Left lung (tissue), 4 donors: ENCODE measurements at regions not wholly inside any gene's neighbourhood (a gene's known extent, or its start where the extent isn't known, plus 50 kb on each side); places are given as distances from the start of the nearest gene placed in this dataset.
A peak's percentile ranks its signal among the peaks of the same experiment; 100 is the strongest.

Experiments used
- ATAC-seq: fragments of 200-7000 bp; cut with Tn5 transposase; one replicate; pipeline ENCODE4 v1.9.1; 2020; ENCODE audit warnings: moderate library complexity
- DNase-seq, 4 donors: peaks; one replicate each; pipeline ENCODE4 v3.0.0-alpha.2; 2013 to 2020
- H3K27ac ChIP-seq, 2 donors: fragments of 200-600 bp; sonication (generic) in 1 of 2; one replicate each; pipeline versions ENCODE4 v1.5.0 to v1.8.0; 2020 to 2021
- H3K27me3 ChIP-seq, 2 donors: fragments of 200-600 bp; sonication (generic) in 1 of 2; one replicate each; pipeline versions ENCODE4 v1.5.0 to v1.8.0; 2020 to 2021
- H3K36me3 ChIP-seq, 2 donors: fragments of 200-600 bp; sonication (generic) in 1 of 2; one replicate each; pipeline versions ENCODE4 v1.5.0 to v1.8.0; 2020 to 2021
- H3K4me1 ChIP-seq, 2 donors: fragments of 200-600 bp; one replicate each; pipeline ENCODE4 v1.8.0; 2021
- H3K4me3 ChIP-seq, 2 donors: fragments of 200-600 bp; sonication (generic) in 1 of 2; one replicate each; pipeline versions ENCODE4 v1.5.0 to v1.8.0; 2020 to 2021; ENCODE audit warnings: mild to moderate bottlenecking in 1 of 2
- H3K9me3 ChIP-seq, 2 donors: fragments of 200-600 bp; sonication (generic) in 1 of 2; one replicate each; pipeline versions ENCODE4 v1.5.0 to v1.8.0; 2020 to 2021
- CTCF ChIP-seq, 2 donors: fragments of 200-600 bp; sonication (generic) in 1 of 2; IDR thresholded peaks; one replicate each; pipeline versions ENCODE4 v1.5.0 to v1.8.0; 2021; ENCODE audit warnings: antibody characterized with exemption in 2 of 2
- intact Hi-C, 2 donors: fragments of 100-400 bp; cut with DNase I; formaldehyde crosslinking; loops; one replicate each; pipeline versions ENCODE4 v1.11.2 to v1.14.2; 2022
- donor health status: DM: no; HTN: yes; CAD: no.
- donor health status: DM: no; HTN: no; CAD: no.

GRCh38 chr5:164392531-164392930 lies 887.1 kb downstream of the MAT2B start:
- Histone ChIP-seq H3K4me1 (no peaks in the 10 kb centered on the region), H3K27me3 (no peaks in the 10 kb centered on the region), H3K9me3 (no peaks in the 10 kb centered on the region), H3K4me3 (no peak overlapping the region), H3K36me3 (no peaks in the 10 kb centered on the region), H3K27ac (no peak overlapping the region)
- intact Hi-C loops: no loop called here
- TF ChIP-seq CTCF (IDR thresholded peaks at IDR 0.05): no peak
- ATAC-seq: no peak
- DNase-seq: no peak

DNA sequence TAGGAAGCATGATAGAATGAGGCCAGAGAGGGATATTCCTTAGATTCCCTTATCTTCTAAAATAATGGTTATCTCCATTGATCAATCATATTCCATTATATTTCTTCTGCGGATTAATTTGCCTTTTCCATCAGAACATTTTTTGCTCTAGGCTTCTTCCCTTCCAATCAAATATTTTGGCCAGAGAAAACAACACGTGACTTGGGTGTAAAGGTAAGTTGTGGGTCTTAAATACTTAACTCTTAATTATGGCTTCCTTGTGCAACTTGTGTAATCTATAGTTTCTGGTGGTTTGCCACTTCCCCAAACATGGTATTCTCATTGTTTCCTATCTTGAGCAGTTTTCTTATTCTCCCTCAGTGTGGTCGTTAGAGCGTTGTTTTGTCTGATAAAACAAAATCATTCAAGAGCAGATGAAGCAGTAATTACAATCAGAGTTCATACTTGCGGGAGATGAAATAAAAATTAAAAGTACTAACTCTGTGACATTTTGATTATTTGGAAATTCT lies 889.3 kb downstream of the MAT2B start:
- intact Hi-C loops: no loop called here

GRCh38 chr5:164412531-164412930 lies 907.1 kb downstream of the MAT2B start:
- no peak for TF ChIP-seq CTCF (IDR thresholded peaks at IDR 0.05)
- intact Hi-C loops: no loop called here
- Histone ChIP-seq H3K9me3 (no peaks in the 10 kb centered on the region), H3K27ac (no peak overlapping the region), H3K4me3 (no peak overlapping the region), H3K27me3 (no peaks in the 10 kb centered on the region), H3K36me3 (no peaks in the 10 kb centered on the region), H3K4me1 (no peaks in the 10 kb centered on the region)
- DNase-seq: no peak
- no peak for ATAC-seq

More for the DNA sequence above, 889.3 kb downstream of the MAT2B start:
- no peak overlapping the region for H3K27ac ChIP-seq
- no peaks in the 10 kb centered on the region for H3K4me1 ChIP-seq
- H3K4me3 ChIP-seq: no peak overlapping the region
- H3K36me3 ChIP-seq: no peaks in the 10 kb centered on the region
- no peak for TF ChIP-seq CTCF (IDR thresholded peaks at IDR 0.05)
- no peaks in the 10 kb centered on the region for H3K27me3 ChIP-seq
- no peaks in the 10 kb centered on the region for H3K9me3 ChIP-seq
- DNase-seq (no peak), ATAC-seq (no peak)

GRCh38 chr5:164420161-164420560 lies 914.7 kb downstream of the MAT2B start:
- intact Hi-C loops: no loop called here
- TF ChIP-seq CTCF (IDR thresholded peaks at IDR 0.05): no peak
- DNase-seq (no peak), ATAC-seq (no peak)
- no peak overlapping the region for H3K4me3 ChIP-seq
- H3K36me3 ChIP-seq: no peaks in the 10 kb centered on the region
- peaks cover 0 to 43% of the 10 kb centered on the region in 2 donors for H3K9me3 ChIP-seq
- H3K27ac ChIP-seq: no peak overlapping the region
- H3K4me1 ChIP-seq: no peaks in the 10 kb centered on the region
- H3K27me3 ChIP-seq: no peaks in the 10 kb centered on the region

- no peaks in the 10 kb centered on the region for H3K4me1 ChIP-seq
- H3K4me3 ChIP-seq: no peak overlapping the region
- peaks cover 0 to 46% of the 10 kb centered on the region in 2 donors for H3K9me3 ChIP-seq
- no peaks in the 10 kb centered on the region for H3K27me3 ChIP-seq
- DNase-seq (peak in 1 of 4 donors; percentile 7), ATAC-seq (no peak)
- H3K27ac ChIP-seq: no peak overlapping the region
- intact Hi-C loops: no loop called here
- H3K36me3 ChIP-seq: no peaks in the 10 kb centered on the region
- TF ChIP-seq CTCF (IDR thresholded peaks at IDR 0.05): no peak
Measured at GRCh38 chr5:164422400-164422799, 917.0 kb downstream of the MAT2B start.
